ENCODE measurements at regions not wholly inside any gene's neighbourhood (a gene's known extent, or its start where the extent isn't known, plus 50 kb on each side); places are given as distances from the start of the nearest gene placed in this dataset.

- TF ChIP-seq, protein P1, sequence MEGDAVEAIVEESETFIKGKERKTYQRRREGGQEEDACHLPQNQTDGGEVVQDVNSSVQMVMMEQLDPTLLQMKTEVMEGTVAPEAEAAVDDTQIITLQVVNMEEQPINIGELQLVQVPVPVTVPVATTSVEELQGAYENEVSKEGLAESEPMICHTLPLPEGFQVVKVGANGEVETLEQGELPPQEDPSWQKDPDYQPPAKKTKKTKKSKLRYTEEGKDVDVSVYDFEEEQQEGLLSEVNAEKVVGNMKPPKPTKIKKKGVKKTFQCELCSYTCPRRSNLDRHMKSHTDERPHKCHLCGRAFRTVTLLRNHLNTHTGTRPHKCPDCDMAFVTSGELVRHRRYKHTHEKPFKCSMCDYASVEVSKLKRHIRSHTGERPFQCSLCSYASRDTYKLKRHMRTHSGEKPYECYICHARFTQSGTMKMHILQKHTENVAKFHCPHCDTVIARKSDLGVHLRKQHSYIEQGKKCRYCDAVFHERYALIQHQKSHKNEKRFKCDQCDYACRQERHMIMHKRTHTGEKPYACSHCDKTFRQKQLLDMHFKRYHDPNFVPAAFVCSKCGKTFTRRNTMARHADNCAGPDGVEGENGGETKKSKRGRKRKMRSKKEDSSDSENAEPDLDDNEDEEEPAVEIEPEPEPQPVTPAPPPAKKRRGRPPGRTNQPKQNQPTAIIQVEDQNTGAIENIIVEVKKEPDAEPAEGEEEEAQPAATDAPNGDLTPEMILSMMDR (IDR thresholded peaks at IDR 0.05 in 8 of 11, conservative IDR thresholded peaks at IDR 0.05 in 3 of 11) = no peak
- TF ChIP-seq POLR2AphosphoS5 (IDR thresholded peaks at IDR 0.05) = no peak
- no peak for TF ChIP-seq POLR2A (IDR thresholded peaks at IDR 0.05)
These were observed 131.5 kb upstream of the L3MBTL4 start for GRCh38 chr18:6546229-6546628.
